K562 (cell line): ENCODE measurements at regions not wholly inside any gene's neighbourhood (a gene's known extent, or its start where the extent isn't known, plus 50 kb on each side); places are given as distances from the start of the nearest gene placed in this dataset.

Source experiments
- ATAC-seq: fragments of 200-7000 bp; cut with Tn5 transposase; 3 replicates; pipeline ENCODE4 v1.9.1; 2020; ENCODE audit warnings: moderate library complexity
- BruUV-seq: library from RNA; stranded (reverse); fragments of 400-500 nt; replicated peaks from 2 replicates; lab custom pipeline; 2021; lab: Mats Ljungman, UMichigan
- CTCF ChIA-PET: fragments of 300-600 bp; formaldehyde crosslinking; extraction: SDS; loops from one replicate; lab custom pipeline; 2021; ENCODE audit warnings: low intra/inter-chr PET ratio; lab: Yijun Ruan, JAX
- POLR2A ChIA-PET: fragments of 300-600, 350-650 bp; sonication (Branson Sonifier 250); formaldehyde crosslinking; extraction: SDS; loops from one replicate; lab custom pipeline; 2021; ENCODE audit warnings: antibody characterized with exemption, inconsistent platforms; lab: Yijun Ruan, JAX
- DNase-seq, 4 experiments: peaks; one replicate each; pipeline versions ENCODE4 v3.0.0 to v3.0.0-alpha.2; 2011 to 2018; ENCODE audit warnings: low spot score in 3 of 4, mixed read lengths in 3 of 4; ENCODE audit errors: extremely low read depth in 1 of 4
- FAIRE-seq: peaks from 2 replicates; lab custom pipeline; 2011; peaks lifted over from hg19 to GRCh38; lab: Jason Lieb, UNC
- H2AFZ ChIP-seq: 2 replicates; pipeline ENCODE4 v1.6.0; 2011; ENCODE audit warnings: low read depth, low read length, control low read depth, inconsistent platforms
- H3K27ac ChIP-seq: fragments of 200-600 bp; 3 replicates; pipeline ENCODE4 v1.8.0; 2011; ENCODE audit warnings: low read depth, mild to moderate bottlenecking, control low read depth, inconsistent platforms, low read length, moderate library complexity, mixed read lengths; ENCODE audit errors: extremely low read depth
- H3K27me3 ChIP-seq, 2 experiments: fragments of 300-600 bp in 1 of 2; 2 replicates in 1 of 2; 3 replicates in 1 of 2; pipeline versions ENCODE4 v1.6.0 to v1.8.0; 2011; ENCODE audit warnings: inconsistent platforms in 2 of 2, low read length in 2 of 2, mild to moderate bottlenecking in 1 of 2, mixed read lengths in 1 of 2, moderate library complexity in 1 of 2; ENCODE audit not compliant: control insufficient read depth in 2 of 2, insufficient read depth in 2 of 2
- H3K36me3 ChIP-seq: fragments of 300-600 bp; 3 replicates; pipeline ENCODE4 v1.8.0; 2011; ENCODE audit warnings: mild to moderate bottlenecking, low read length, inconsistent platforms; ENCODE audit not compliant: control insufficient read depth, insufficient read depth
- H3K4me1 ChIP-seq, 2 experiments: fragments of 200-600 bp in 1 of 2; replicated peaks in 1 of 2; 2 replicates in 1 of 2; 3 replicates in 1 of 2; pipeline versions ENCODE4 v1.5.1 to v1.8.0; 2011; ENCODE audit warnings: inconsistent platforms in 2 of 2, low read length in 2 of 2, mild to moderate bottlenecking in 1 of 2, mixed read lengths in 1 of 2, moderate library complexity in 1 of 2; ENCODE audit not compliant: control insufficient read depth in 2 of 2, insufficient read depth in 2 of 2
- H3K4me2 ChIP-seq: 2 replicates; pipeline ENCODE4 v1.6.1; 2011; ENCODE audit warnings: low read length, control low read depth, inconsistent platforms, mixed read lengths; ENCODE audit not compliant: insufficient read depth
- H3K4me3 ChIP-seq: fragments of 200-600 bp; sonication (generic), shearing (Covaris generic); 2 replicates; pipeline ENCODE4 v1.5.1; 2016; ENCODE audit warnings: control low read depth, inconsistent platforms
- H3K79me2 ChIP-seq: fragments of 200-600 bp; 3 replicates; pipeline ENCODE4 v1.8.0; 2011; ENCODE audit warnings: low read length, inconsistent platforms; ENCODE audit not compliant: control insufficient read depth, insufficient read depth
- H3K9ac ChIP-seq, 2 experiments: 2 replicates each; pipeline versions ENCODE4 v1.6.0 to v1.6.1; 2011; ENCODE audit warnings: low read depth in 2 of 2, low read length in 2 of 2, control low read depth in 1 of 2, inconsistent platforms in 1 of 2, mild to moderate bottlenecking in 1 of 2, mixed read lengths in 1 of 2; ENCODE audit not compliant: insufficient read depth in 1 of 2
- H3K9me1 ChIP-seq: one replicate; pipeline ENCODE4 v1.6.0; 2011; ENCODE audit warnings: inconsistent platforms, mild to moderate bottlenecking, low read length, moderate library complexity; ENCODE audit not compliant: control insufficient read depth, insufficient read depth
- H3K9me3 ChIP-seq: replicated peaks from 2 replicates; pipeline ENCODE4 v1.5.1; 2011; ENCODE audit warnings: low read depth, low read length, inconsistent platforms; ENCODE audit not compliant: control insufficient read depth, insufficient read depth
- H4K20me1 ChIP-seq: replicated peaks from 2 replicates; pipeline ENCODE4 v1.6.1; 2011; ENCODE audit warnings: low read length, inconsistent platforms, mixed read lengths; ENCODE audit not compliant: control insufficient read depth, insufficient read depth
- KDM1A ChIP-seq, 2 experiments: fragments of 450-650 bp; IDR thresholded peaks; 2 replicates each; pipeline ENCODE4 v1.6.1; 2016; ENCODE audit warnings: mild to moderate bottlenecking in 2 of 2
- KDM5B ChIP-seq: fragments of 200-600 bp; sonication (generic); IDR thresholded peaks from 2 replicates; pipeline ENCODE4 v1.6.1; 2012; ENCODE audit warnings: low read depth, mild to moderate bottlenecking, moderate library complexity, low read length, control low read depth, inconsistent platforms; ENCODE audit not compliant: insufficient replicate concordance
- SMAD4 ChIP-seq: fragments of 250-450 bp; sonication (Bioruptor Pico); conservative IDR thresholded peaks from 2 replicates; pipeline ENCODE4 v1.8.0; 2021; ENCODE audit warnings: inconsistent platforms, mild to moderate bottlenecking, moderate library complexity
- WGBS: fragments of 100-300 bp; shearing (Covaris generic); methylation state at CpG from one replicate; pipeline ENCODE4 v1.1.6; 2016; ENCODE audit warnings: low coverage, mixed read lengths; ENCODE audit not compliant: insufficient coverage; ENCODE audit errors: missing lambda C conversion rate; 5-methylcytosine and 5-hydroxymethylcytosine counted together
- in situ Hi-C: fragments of 300-500 bp; cut with MboI; formaldehyde crosslinking; loops from 4 replicates; pipeline ENCODE4 v1.15.0; 2018; ENCODE audit warnings: inconsistent platforms, mixed read lengths
- intact Hi-C: fragments of 100-400 bp; cut with micrococcal nuclease; formaldehyde crosslinking; loops from 2 replicates; pipeline ENCODE4 v1.14.2; 2022

GRCh38 chr1:177442584-177442983 lies 271.8 kb downstream of the BRINP2 start:
- POLR2A ChIA-PET, result no interaction called here
- Histone ChIP-seq H2AFZ (no peak overlapping the region), H3K27me3 (no peaks in the 10 kb centered on the region), H3K27ac (no peak overlapping the region), H3K4me3 (no peak overlapping the region), H4K20me1 (no peaks in the 10 kb centered on the region), H3K79me2 (no peaks in the 10 kb centered on the region), H3K9me1 (no peaks in the 10 kb centered on the region), H3K36me3 (no peaks in the 10 kb centered on the region), H3K9me3 (no peaks in the 10 kb centered on the region), H3K9ac (no peak overlapping the region), H3K4me2 (no peak overlapping the region), H3K4me1 (no peaks in the 10 kb centered on the region)
- intact Hi-C loops, result no loop called here
- CTCF ChIA-PET, result no interaction called here
- BruUV-seq, result no TSS peak
- FAIRE-seq, result no peak
- ATAC-seq, result no peak
- in situ Hi-C loops, result no loop called here
- TF ChIP-seq KDM5B, result no peak
- DNase-seq, result no peak
- WGBS, result under 1% methylated on average over 6 of the region's 6 CpGs

GRCh38 chr1:177441281-177441680 lies 270.5 kb downstream of the BRINP2 start:
- Histone ChIP-seq H3K9me1 (no peaks in the 10 kb centered on the region), H3K36me3 (no peaks in the 10 kb centered on the region), H3K9me3 (no peaks in the 10 kb centered on the region), H3K4me3 (no peak overlapping the region), H3K4me1 (no peaks in the 10 kb centered on the region), H4K20me1 (no peaks in the 10 kb centered on the region), H3K27me3 (no peaks in the 10 kb centered on the region), H3K27ac (no peak overlapping the region), H3K9ac (no peak overlapping the region), H3K79me2 (no peaks in the 10 kb centered on the region), H2AFZ (no peak overlapping the region), H3K4me2 (no peak overlapping the region)
- no TSS peak for BruUV-seq
- in situ Hi-C loops, result no loop called here
- WGBS, result 0% methylated on average over 1 of the region's 1 CpG
- intact Hi-C loops, result no loop called here
- no peak for FAIRE-seq
- ChIA-PET POLR2A (no interaction called here), CTCF (no interaction called here)
- TF ChIP-seq KDM1A (IDR thresholded peaks at IDR 0.05), result no peak
- no peak for TF ChIP-seq SMAD4 (CRISPR knock-in tag)
- DNase-seq, result no peak
- no peak for ATAC-seq
